SIG-M5 treated with dmso at 0.1 percent for 504 hours (cell line): ENCODE measurements at regions not wholly inside any gene's neighbourhood (a gene's known extent, or its start where the extent isn't known, plus 50 kb on each side); places are given as distances from the start of the nearest gene placed in this dataset.
"Not testable (repeated sequence)": the region's sequence is repeated elsewhere in the genome, so short reads cannot be mapped to it uniquely, and the experiment has no call there.

Source experiments
- DNase-seq: peaks from one replicate; lab custom pipeline; 2025; ENCODE audit not compliant: unreplicated experiment; lab: John Stamatoyannopoulos, UW

- DNase-seq, result no peak
These were observed 176.2 kb downstream of the SMC2 start for GRCh38 chr9:104269996-104270963.

DNA sequence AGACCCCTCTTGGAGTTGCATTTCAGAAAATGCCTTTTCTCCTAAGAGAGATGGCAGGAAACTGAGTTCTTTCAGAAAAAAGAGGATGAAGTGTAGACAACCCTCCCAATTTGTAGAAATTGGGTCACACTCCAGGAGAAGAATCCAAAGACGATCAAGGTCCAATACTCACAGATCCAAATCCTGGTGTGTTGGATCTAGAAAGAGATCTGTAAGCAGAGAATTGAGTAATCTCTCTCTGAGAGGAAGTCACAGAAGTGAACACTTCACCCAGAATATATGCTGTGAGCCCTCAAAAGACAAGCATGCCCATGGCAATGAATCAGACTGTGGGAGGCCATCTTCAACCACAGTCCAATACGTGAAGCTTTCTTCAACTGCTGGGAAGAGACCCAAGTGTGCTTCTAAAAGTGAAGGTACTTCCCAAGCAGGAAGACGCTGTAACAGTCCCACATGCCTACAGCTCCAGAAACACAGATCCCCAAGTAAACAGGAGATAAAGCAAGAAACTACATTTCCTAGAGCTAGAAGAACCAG lies 182.7 kb downstream of the SMC2 start:
- no peak for DNase-seq

GRCh38 chr9:104278929-104279496 lies 184.9 kb downstream of the SMC2 start:
- DNase-seq, result no peak

GRCh38 chr9:104279535-104280177 lies 185.5 kb downstream of the SMC2 start:
- DNase-seq, result no peak

DNA sequence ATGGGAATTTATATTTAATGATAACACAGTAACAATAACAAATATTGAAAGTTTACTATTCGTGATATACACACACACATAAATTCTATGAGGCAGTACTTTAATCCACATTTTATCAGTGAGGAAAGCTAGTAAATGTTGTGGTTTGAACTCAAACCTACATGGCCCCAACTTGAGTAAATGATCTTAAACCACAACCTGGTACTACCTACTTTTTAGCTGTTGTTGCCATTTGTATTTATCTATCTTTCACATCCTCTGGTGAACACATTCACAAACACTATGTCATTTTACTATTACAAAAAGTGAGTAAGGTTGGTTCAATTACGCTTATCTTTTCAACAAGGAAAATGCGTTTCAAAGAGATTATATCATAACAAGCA lies 186.1 kb downstream of the SMC2 start:
- no peak for DNase-seq

- no peak for DNase-seq
These were observed 186.6 kb downstream of the SMC2 start for GRCh38 chr9:104280711-104281110.

- no peak for DNase-seq
These were observed 192.1 kb downstream of the SMC2 start for GRCh38 chr9:104286187-104286586.

DNA sequence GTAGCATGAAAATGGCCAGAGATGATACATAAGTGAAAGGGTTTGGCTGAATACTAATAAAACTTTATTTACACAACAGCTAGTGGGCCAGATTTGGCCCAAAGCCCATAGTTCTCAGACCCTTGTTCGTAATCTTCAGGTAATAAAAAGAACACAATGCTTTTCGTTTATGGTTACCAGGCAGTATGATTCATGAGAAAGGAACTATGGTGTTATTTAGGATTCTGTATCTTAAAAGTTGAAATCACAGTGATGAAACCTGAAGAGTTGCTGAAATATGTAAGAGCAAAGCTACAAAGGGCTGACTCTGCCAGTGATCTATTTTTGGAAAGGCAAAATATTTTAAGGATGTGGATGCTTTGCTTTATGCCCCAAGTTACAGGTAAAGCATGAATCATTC lies 192.7 kb downstream of the SMC2 start:
- no peak for DNase-seq

- DNase-seq, result no peak
These were observed 193.3 kb downstream of the SMC2 start for GRCh38 chr9:104287253-104287878.

- no peak for DNase-seq
These were observed 199.8 kb downstream of the SMC2 start for GRCh38 chr9:104293877-104294276.

DNA sequence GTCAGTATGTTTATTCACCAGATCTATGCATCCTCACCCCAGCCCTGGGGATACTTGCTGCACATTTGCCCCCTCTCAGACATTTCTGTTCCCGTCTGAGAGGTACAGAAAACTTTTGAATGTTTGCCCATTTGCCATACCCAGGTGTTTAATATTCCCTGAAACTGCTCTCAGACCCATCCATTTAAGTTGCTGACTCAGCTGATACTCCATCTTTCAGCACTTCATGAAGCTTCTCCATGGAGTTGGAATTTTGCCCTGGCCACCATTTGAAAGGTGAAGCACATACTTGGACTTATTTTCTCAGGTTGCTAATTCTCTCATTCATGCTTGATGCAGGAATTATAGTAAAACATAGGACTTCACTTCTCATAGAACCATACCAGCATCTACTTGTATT lies 203.9 kb upstream of the OR13F1 start:
- DNase-seq, result no peak

DNA sequence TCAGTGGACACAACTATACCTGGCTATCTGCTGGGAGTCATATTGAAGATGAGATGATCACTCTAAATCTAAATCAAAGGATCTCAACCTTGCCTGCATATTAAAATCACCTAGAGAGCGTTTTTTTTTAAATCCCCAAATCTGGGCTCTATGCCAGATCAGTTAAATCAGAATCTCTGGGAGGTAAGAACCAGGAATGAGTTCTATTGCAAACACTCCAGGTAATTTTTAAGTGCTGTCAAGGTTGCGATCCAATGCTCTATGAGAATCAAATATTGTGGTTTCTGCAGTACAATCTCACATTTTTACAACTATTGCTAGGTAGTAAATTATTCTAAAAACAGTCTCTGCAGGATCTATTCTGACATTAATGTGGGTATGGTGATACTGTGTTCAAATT lies 202.3 kb upstream of the OR13F1 start:
- DNase-seq, result no peak

DNA sequence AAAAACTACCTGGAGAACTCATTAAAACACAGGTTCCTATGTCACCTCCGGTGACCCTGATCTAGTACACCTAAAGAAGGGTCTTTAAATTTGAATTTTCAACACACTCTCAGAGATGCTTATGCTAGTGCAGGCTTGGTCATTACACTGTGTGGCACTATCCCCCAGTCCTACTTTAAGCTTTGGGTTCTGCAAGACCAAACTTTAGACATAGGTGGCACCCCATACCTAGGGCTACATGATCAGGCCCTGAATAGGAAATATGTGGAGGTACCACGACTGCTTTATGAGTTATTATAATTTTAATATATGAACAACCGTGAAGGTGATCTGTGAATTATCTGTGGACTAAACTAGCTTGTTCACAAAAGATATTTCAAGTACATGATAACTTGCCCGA lies 201.3 kb upstream of the OR13F1 start:
- no peak for DNase-seq

- no peak for DNase-seq
These were observed 199.1 kb upstream of the OR13F1 start for GRCh38 chr9:104304925-104305324.

- no peak for DNase-seq
These were observed 190.5 kb upstream of the OR13F1 start for GRCh38 chr9:104313396-104314110.

GRCh38 chr9:104316201-104317009 lies 187.7 kb upstream of the OR13F1 start:
- DNase-seq, result not testable (repeated sequence)

- no peak for DNase-seq
These were observed 184.9 kb upstream of the OR13F1 start for GRCh38 chr9:104319198-104319597.

GRCh38 chr9:104319685-104320084 lies 184.4 kb upstream of the OR13F1 start:
- DNase-seq, result no peak

DNA sequence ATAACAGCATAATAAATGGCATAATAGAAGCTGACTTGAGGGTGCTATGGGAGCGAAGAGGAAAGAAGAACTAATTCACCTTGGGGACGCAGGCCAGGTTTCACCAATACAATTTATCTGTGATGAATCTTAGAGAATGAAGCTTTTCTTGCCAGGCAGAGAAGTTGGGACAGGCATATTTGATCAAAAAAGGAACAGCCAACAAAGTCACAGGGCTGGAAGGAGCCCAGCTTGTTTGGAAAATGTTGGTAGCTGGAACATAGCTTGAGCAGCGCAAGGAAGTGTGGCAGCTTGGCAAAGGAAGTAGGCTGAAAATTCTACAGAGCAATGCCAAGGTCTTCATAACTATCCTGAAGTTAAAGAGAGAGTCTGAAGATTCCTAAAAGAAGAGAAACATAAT lies 181.5 kb upstream of the OR13F1 start:
- DNase-seq, result no peak
